ENCODE measurements at regions not wholly inside any gene's neighbourhood (a gene's known extent, or its start where the extent isn't known, plus 50 kb on each side); places are given as distances from the start of the nearest gene placed in this dataset.
"Not testable (repeated sequence)": the region's sequence is repeated elsewhere in the genome, so short reads cannot be mapped to it uniquely, and the experiment has no call there.

- FAIRE-seq, result no peak
Observed at GRCh38 chr4:175033162-175033561, 115.0 kb downstream of the ADAM29 start.

- no peak for FAIRE-seq
Observed at GRCh38 chr4:175034007-175034406, 115.8 kb downstream of the ADAM29 start.

DNA sequence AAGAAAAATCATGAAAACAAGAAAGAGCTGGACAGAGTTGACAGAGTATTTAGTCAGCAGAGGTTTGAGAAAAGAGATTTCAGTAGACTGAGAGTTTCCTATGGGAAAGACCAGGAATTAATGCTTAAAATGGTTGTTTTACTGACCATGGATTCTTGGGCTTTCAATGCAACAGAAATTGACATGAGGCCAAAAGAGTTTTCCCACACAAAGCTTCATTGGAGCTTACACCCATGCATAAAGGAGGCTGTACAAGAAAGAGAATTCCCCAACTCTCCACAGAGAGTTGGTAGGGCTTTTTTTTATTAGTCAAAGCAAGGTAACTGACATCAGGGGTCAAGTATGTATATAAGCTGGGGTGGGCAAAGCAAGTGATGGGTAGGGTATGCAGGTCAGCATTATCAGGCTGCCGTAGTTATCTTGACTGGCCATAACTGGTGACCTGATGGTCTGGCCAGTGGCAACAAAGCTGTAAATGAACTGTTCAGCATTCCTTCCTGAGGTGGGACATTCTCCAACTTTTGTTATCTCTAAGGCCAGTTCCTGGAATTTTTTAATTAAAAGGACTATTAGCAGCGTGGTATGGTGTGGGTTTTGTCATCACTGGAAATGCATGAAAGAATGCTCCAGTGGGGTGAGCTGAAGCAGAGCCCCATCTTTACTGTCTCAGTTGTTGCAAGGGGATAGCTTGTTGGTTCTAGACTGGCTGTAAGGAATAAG lies 117.0 kb downstream of the ADAM29 start:
- no peak for FAIRE-seq

DNA sequence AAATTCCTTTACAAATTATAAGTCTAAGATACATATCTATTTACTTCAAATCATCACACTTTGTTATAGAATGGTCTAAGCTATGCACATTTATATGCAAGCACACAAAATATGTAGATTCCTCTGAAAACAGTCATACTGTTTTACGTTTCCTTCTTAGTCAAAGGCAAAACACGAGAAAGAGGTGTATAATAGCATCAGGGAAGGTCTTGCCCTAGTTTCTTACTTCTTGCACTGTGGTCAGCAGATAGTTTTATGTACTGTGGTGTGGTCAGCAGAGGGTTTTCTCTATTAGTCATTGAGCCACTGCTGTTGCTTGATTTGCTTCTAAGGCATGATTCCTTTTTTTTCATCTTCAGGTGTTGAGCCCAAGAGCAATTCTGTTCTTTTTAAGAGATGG lies 117.7 kb downstream of the ADAM29 start:
- no peak for FAIRE-seq

- FAIRE-seq, result no peak
Observed at GRCh38 chr4:175048111-175048784, 130.1 kb downstream of the ADAM29 start.

- no peak for FAIRE-seq
Observed at GRCh38 chr4:175048906-175049305, 130.7 kb downstream of the ADAM29 start.

DNA sequence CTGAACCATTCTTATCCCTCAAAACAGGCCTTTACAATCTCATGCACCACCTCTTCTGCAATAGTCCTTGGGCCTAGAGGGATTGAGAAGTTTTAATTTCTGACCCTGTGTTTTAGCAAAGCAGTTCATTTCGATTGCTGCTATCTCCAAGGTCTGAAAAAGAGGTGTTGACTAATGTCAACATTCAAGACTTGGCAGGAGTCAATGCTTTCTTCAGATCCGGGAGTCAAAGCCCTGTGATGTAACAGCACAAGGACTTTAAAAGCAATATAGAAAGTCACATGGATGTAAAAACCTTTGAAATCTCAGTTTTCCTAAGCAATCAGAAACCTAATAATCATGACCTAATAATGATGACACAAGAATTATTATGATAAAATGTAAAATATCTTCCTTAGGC lies 133.8 kb downstream of the ADAM29 start:
- no peak for FAIRE-seq

- no peak for FAIRE-seq
Observed at GRCh38 chr4:175054980-175055379, 136.8 kb downstream of the ADAM29 start.

GRCh38 chr4:175062183-175062592 lies 144.0 kb downstream of the ADAM29 start:
- FAIRE-seq, result no peak

GRCh38 chr4:175065228-175065627 lies 147.1 kb downstream of the ADAM29 start:
- no peak for FAIRE-seq

DNA sequence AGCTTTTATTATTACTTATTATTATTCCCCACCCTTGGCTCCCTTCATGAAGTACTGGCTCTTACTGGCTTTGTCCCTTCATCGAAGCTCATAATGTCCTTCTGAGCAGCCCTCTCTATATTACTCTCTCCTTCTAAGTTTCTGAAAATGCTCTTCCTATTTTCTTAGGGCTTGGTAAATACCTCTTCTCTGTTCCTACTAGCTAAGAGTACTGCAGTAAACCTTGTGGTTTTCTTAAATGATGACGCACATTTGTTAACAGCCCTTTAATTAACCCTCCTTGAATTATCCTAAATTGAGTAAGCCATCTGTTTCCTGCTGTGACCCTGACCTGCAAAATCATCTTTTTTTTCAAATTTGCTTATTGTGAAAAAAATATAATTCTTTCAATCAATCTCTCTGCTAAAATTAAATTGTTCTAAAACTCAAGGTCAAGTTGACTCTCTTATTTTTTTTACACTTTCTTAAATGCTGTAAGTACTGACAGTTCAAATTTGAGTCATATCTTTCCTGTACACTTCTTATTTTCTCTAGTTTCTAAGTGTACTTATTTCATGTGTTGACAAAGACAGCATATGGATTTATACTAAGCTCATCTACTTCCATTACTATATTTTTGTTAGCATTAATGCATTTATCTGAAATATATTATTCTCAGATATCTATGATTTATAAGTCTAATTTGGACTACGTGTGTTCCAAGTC lies 148.9 kb downstream of the ADAM29 start:
- no peak for FAIRE-seq

- no peak for FAIRE-seq
Observed at GRCh38 chr4:175068266-175068665, 150.1 kb downstream of the ADAM29 start.

GRCh38 chr4:175070444-175070843 lies 152.3 kb downstream of the ADAM29 start:
- FAIRE-seq, result no peak

DNA sequence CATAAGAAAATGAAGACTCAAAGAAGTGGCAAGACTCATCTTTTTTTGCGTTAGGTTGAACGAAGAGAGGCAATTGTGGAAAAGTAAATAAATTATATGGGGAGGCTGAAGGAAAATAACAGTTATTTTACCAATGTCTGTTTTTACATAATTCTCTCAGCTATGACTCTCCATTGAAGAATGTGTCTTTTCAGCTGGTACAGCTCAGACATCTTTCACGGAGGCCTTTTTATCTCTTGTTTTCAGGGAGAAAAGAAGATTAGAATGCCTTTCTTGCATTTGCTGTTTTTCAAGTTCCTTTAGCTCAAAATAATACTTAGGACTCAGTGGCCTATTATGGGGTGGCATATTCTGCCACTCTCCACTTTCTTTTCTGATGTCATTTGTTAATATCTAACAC lies 153.0 kb downstream of the ADAM29 start:
- no peak for FAIRE-seq

GRCh38 chr4:175087145-175087544 lies 169.0 kb downstream of the ADAM29 start:
- no peak for FAIRE-seq

DNA sequence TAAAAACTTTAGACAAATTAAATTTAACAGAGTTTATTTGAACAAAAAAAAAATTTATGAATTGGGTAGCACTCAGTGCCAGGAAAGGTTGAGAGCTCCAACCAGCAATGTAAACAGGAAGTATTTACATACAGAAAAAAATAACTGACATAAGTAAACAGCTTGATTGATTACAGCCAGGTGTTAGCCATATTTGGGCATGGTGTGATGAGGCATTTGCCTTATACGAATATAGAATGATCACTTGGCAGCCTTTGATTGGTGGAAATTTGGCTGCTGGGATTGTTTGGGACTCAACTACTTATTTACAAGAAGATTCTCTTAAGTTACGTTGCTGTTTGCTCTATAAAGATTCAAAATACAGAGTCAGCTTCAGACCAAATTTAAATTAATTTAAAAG lies 172.0 kb downstream of the ADAM29 start:
- FAIRE-seq, result no peak

GRCh38 chr4:175091649-175092048 lies 173.5 kb downstream of the ADAM29 start:
- FAIRE-seq, result no peak

GRCh38 chr4:175092114-175092513 lies 174.0 kb downstream of the ADAM29 start:
- FAIRE-seq, result no peak

- not testable (repeated sequence) for FAIRE-seq
Observed at GRCh38 chr4:175093055-175093454, 174.9 kb downstream of the ADAM29 start.

GRCh38 chr4:175103403-175103802 lies 185.2 kb downstream of the ADAM29 start:
- no peak for FAIRE-seq

- FAIRE-seq, result no peak
Observed at GRCh38 chr4:175106301-175106700, 188.1 kb downstream of the ADAM29 start.

DNA sequence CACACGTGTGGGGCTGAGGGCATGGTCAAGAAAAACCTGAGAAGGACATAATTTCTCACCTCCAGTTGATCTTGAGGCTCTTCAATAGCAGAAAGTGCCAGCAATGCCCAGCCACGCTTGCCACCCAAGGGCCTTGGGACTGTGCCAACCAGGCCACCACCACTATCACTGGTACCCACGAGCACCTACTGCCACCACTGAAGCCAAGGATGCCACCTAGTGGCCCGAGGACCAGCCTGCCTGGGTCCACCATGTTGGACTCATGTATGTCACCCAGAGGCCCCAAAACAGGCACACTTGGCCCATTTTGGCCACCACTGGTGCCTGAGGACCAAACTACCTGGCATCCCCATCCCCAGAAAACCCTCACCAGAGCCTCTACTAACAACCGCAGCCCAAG lies 191.8 kb downstream of the ADAM29 start:
- no peak for FAIRE-seq

- no peak for FAIRE-seq
Observed at GRCh38 chr4:175125410-175126068, 207.4 kb downstream of the ADAM29 start.

DNA sequence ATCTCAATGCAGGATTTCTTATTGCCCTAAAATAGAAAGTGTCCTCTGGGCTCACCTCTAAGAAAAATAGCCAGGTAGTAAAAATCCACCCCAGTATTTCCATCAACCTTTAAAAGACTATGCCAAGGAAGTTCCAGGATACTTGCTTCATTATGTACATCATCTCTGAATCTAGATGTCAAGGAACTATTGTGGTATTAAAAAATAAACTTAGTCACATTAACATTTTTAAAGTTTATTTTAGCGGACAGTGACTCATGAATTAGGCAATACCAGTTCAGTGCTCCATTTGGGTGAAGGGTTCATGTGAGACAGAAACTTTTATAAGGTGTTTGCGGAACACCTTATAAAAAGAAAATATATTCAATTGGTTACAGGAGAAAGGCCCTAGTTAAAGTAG lies 209.2 kb downstream of the ADAM29 start:
- no peak for FAIRE-seq
